NCI-H128 (cell line): ENCODE measurements at regions not wholly inside any gene's neighbourhood (a gene's known extent, or its start where the extent isn't known, plus 50 kb on each side); places are given as distances from the start of the nearest gene placed in this dataset.
"Not testable (repeated sequence)": the region's sequence is repeated elsewhere in the genome, so short reads cannot be mapped to it uniquely, and the experiment has no call there.

Experiments used
- DNase-seq: peaks from one replicate; lab custom pipeline; 2025; ENCODE audit not compliant: unreplicated experiment; lab: John Stamatoyannopoulos, UW

GRCh38 chr6:137707038-137707589 is 159.9 kb upstream of the TNFAIP3 start:
- DNase-seq = no peak

GRCh38 chr6:137707590-137708360 is 159.3 kb upstream of the TNFAIP3 start:
- peak; percentile 42 for DNase-seq

GRCh38 chr6:137708481-137708880 is 158.6 kb upstream of the TNFAIP3 start:
- no peak for DNase-seq

GRCh38 chr6:137709424-137710236 is 157.4 kb upstream of the TNFAIP3 start:
- no peak for DNase-seq

- DNase-seq = no peak
Observed at GRCh38 chr6:137711972-137712371, 155.1 kb upstream of the TNFAIP3 start.

- DNase-seq = no peak
Observed at GRCh38 chr6:137712587-137712986, 154.5 kb upstream of the TNFAIP3 start.

- no peak for DNase-seq
Observed at GRCh38 chr6:137715589-137716045, 151.4 kb upstream of the TNFAIP3 start.

GRCh38 chr6:137717074-137718073 is 149.7 kb upstream of the TNFAIP3 start:
- peak; percentile 48 for DNase-seq

GRCh38 chr6:137718903-137719302 is 148.2 kb upstream of the TNFAIP3 start:
- DNase-seq = not testable (repeated sequence)

GRCh38 chr6:137722749-137723272 is 144.2 kb upstream of the TNFAIP3 start:
- DNase-seq = no peak

- no peak for DNase-seq
Observed at GRCh38 chr6:137723273-137724017, 143.6 kb upstream of the TNFAIP3 start.

- no peak for DNase-seq
Observed at GRCh38 chr6:137724018-137724403, 143.0 kb upstream of the TNFAIP3 start.

GRCh38 chr6:137724495-137725211 is 142.4 kb upstream of the TNFAIP3 start:
- DNase-seq = no peak

GRCh38 chr6:137725949-137726348 is 141.1 kb upstream of the TNFAIP3 start:
- no peak for DNase-seq

GRCh38 chr6:137726582-137726981 is 140.5 kb upstream of the TNFAIP3 start:
- no peak for DNase-seq

- DNase-seq = no peak
Observed at GRCh38 chr6:137727216-137727765, 139.8 kb upstream of the TNFAIP3 start.

GRCh38 chr6:137728386-137729349 is 138.4 kb upstream of the TNFAIP3 start:
- no peak for DNase-seq
